GM19455 (cell line): ENCODE measurements at regions not wholly inside any gene's neighbourhood (a gene's known extent, or its start where the extent isn't known, plus 50 kb on each side); places are given as distances from the start of the nearest gene placed in this dataset.

Experiments
- ATAC-seq: cut with Tn5 transposase; IDR thresholded peaks from one replicate; pipeline ENCODE4 v1.9.1; 2021; ENCODE audit not compliant: unreplicated experiment

DNA sequence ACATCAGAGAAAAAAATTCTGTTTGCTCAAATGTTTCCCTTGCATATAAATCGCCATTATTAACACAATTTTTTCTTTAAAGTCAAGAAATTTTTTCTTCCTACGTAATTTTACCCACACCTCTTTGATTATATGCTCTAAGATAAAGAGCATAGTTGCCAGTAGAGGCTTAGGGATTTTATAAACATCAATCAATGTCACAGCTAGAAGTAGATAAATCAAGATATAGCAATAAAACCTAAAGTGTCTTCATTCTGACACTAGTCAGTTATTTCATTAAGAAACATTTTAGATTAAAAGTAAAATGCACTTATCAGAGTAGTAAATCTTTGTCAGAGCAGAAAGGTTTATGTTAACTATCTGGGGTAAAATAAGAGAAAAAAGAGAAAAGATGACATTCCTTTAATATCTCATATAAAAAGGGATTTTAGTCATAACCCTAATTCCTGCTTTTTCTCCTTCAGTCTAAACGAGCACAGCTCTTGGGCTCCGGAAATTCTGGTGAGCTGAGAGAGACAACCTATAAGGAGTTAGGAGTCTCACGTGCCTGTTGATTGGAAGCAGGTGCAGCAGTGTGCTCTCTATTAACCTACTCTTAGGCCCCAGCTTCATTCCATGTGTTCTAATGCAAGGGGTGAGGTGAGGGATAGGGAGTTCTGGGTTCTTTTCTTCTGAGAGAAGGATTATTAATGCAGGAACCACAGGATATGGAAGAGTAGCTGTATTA, 172.4 kb upstream of the GULP1 start:
- ATAC-seq, result no peak

DNA sequence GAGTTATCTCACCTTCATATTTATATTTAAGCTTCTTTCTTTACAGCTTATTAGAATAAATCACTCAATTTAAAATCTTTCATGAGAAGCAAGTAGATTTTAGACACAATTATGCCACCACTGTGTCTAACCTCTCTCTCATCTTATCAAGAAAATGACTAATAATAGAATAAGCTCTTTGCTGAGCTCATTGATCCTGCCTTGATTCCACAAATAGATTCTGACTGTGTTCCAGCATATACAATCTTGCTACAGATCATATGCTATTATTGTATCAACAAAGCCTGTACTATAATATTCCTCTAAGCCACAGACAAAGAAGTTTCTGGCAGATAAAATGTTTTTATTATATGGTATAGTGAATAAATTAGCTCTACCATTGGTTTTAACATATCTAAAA, 168.7 kb upstream of the GULP1 start:
- ATAC-seq, result no peak

DNA sequence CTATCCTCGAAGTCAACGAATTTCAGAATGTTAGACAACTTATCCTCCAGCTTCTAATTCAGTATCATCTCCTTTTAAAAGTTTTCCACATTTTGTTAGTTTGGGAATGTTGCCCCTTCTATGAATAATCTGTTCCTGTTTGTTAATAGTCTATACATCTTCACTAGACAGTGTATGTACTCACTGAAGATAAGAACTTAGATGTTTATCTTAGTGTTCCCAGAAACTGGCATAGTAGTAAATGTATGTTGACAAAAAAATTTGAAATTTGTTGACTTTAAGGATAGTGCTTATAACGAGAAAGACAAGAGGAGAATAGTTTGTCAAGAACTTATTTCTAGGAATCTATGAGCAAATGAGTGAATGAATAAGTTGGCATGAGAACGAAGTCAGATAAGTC, 162.0 kb upstream of the GULP1 start:
- ATAC-seq, result no peak

DNA sequence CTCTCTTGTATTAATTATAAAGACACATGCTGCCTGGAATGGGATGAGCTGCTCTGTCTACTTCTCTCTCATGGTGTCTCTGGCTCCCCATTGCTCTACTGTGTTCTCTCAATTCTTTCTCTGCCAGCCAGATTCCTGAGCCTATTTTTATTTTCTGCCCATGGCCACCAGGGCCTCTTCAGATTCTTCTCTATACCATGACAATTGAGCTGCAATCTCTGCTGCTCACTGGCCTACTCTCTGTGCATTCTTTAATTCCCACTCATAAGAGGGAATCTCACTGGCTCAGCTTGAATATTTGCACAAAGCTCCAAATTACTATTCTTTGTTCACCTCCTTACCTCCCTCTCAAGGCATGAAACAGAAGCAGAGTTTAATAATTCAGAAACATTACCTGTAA, 161.4 kb upstream of the GULP1 start:
- no peak for ATAC-seq

DNA sequence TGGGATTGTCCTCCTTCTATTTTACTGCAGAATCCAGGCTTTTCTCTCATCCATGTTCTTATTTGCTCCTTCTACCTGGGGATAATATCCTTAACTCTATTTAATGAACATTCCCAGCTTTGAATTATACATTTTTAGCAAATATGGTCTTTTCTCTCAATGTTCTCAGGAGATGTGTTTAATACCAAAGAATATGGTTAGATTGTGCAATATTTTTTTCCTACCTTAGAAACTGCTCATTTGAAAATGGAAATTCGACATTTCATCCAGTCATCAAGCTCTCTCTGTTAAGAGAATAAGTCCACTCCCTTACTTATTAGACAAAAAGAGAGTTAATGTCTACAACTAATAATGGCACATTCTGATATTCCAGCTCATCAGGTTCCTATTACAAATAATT, 160.4 kb upstream of the GULP1 start:
- ATAC-seq, result no peak

DNA sequence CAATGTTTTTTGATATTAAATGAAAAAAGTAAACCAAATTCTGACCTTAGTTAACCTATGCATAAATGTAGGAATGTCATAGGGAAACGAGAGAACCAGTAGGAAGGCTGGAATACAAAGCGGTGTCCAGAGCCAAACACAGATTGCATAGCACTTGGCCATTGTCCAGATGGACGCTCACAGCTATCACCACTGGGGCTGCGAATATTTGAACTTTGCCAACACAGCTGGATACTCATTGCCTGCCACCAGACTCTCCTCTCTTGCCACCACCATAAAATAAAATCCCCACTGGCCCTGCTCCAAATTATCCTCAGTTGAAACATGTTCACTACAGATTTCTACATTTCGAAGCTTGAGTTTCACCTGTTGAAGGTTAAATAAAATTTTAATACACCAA, 159.3 kb upstream of the GULP1 start:
- ATAC-seq, result no peak

DNA sequence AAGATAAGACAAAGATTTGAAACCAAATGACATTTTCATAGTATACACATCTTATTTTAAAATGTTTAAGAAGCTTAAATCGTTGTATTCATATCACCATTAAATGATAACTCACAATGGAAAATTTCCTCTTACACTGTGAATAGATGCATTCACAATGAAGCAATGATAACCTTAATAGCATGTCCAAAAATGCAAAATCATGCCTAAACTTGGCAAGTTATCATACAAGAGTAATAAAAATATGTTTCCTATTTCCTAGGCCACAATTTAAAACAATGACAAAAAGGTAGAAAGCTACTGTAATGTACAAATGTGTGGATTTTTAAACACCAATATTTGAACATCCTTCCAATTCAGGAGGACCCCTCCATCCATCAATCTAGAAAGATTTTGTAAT, 157.4 kb upstream of the GULP1 start:
- ATAC-seq, result no peak

DNA sequence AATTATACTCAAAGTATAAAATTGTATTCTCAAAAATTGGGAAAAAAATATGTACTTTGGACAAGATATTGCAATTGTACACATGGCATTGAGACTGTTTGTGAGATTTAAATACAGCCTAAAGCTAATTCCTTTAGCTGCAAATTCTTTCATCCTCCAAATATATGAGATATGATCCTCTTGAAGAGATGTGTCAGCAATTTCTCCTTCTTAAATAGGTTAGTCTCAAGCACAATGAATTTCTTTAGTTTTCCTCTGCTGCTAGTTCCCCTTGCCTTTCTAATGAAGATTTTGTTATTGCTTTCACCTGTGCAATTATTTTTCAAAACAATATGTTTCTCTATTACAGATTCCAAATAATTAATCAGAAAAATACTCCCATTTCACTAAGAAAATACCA, 153.4 kb upstream of the GULP1 start:
- no peak for ATAC-seq

DNA sequence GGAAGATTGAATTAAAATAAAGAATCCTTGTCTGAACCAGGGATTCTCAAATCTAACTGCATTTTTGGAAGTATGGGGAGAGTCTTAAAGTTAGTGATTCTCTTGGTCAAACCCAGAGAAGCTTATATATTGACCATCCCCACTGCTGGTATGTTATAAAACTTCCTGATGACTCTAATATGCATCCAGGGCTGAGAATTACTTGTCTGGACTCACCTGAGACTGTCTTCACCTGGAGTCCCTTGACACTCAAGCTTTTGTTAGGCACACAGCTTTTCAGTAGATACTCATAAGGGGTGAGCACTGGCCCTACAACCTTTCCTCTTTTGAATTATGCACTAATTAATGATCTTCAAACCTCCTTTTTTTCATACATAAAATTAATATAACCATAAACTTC, 149.6 kb upstream of the GULP1 start:
- ATAC-seq, result no peak

DNA sequence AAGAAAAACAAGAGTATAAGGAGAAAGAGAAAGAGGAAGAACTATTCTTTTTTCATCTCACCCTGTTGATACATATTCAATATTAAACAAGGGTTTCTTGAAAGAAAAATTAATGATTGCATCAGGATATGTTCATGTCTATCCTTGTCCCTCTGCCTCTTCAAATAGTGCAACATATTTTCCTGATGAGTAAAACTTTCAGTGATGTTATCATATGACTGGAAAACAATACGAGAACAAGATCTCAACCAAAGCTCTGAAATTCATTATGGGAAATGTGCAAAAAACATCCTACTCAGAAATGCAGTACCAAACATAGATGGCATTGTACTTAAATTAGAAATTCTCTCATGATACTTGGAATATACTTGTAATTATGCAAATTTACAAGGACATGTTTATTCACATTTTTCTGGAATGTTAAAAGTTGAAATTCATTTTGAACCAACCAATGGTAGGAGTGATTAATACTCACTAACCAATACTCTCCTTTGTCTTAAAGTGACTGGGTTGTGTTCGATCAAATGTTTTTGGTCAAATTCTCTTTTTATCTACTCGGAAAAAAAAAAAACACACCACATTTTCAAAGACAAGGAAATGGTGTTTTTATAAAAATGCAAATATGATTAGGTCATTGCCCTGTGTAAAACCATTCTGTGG, 148.9 kb upstream of the GULP1 start:
- no peak for ATAC-seq

DNA sequence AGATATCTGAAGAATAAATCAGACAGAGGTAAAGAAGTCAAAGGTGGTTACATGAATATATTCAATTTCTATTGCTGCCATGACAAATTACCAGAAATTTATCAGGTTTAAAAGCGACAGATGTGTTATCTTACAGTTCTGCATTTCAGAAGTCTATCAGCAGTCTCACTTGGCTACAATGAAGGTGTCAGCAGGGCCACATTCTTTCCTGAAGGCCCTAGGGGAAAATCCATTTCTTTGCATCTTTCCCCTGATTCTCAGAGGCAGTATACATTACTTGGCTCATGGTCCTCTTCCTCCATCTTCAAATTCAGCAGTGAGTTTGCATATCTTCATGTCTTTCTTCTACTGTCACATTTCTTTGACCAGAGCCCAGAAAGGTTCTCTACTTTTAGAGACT, 145.8 kb upstream of the GULP1 start:
- ATAC-seq, result no peak

DNA sequence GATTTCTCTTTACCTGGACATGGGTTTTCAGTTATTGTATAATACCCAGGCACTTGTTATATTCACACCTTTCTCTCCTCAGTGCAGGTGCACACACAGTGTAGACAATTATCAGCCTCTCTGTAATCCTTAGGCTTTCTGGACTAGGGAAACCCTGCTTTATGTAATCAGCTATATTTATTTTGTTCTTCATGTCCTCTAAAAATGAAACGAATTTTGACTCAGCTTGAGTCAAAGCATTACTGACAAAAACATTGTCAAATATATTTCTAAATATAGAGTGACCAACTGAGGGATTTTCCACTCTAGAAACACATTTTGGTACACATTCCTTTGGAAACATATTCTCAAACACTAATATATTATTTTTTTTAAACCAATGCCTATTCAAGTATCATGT, 144.8 kb upstream of the GULP1 start:
- ATAC-seq, result no peak

DNA sequence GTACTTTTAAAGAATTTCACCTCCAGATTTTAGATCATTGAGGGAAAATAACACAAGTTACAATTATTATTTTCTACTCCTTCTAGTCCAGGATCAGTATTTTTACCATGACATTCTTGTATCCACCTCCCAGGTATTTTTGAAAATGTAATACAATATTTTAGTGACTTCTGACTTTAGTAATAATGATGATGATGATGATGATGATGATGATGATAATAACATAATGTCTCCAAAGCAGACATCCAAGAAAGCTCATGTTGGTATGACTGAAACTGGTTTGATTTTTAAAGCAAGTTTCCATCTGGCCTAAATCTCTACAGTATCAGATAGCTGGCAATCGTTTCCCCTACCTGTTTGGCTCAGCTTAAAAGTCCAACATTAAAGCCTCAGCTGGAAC, 140.0 kb upstream of the GULP1 start:
- no peak for ATAC-seq

DNA sequence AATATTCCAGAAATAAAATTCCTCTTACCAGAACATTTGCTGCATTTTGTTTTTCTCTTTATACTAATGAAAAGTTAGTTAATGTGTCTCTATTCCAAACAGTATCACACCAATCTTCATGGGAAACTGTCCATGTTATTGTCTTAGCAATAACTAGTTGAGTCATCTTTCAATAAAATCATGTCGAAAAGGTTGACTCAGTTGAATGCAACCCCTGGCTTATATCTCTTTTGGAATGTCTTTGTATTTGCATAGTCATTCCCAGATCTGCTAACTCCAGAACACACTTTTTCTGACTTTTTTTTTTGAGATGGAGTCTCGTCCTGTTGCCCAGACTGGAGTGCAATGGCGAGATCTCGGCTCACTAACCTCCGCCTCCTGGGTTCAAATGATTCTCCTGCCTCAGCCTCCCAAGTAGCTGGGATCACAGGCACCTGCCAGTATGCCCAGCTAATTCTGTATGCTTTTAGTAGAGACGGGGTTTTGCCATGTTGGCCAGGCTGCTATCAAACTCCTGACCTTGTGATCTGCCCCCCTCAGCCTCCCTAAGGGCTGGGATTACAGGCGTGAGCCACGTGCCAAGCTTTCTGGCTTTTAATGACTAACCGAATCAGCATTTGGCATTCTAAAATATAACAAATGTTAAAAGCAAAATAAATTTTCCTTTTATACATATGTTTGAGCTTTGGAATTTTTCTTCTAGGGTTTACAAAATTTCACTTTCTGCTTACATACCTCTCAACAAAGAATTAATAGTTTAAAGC, 133.2 kb upstream of the GULP1 start:
- ATAC-seq, result no peak

DNA sequence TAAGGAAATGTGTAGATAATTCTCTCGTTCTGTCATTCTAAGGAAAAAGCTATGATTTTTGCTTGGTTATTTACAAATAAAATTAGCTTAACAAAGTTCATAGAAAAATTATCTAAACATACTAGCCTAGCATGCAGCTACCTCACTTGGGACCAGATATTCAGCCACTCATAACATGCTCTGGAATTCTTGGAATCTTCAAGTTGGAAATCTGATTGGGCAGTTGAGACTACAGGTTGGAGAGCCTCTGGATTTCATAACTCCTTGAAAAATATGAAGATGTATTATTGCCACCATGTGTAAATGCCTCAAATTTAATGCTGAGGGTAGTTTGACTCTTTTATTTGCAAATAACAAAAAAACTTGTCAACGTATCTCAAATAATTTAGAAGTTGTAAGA, 132.2 kb upstream of the GULP1 start:
- no peak for ATAC-seq

DNA sequence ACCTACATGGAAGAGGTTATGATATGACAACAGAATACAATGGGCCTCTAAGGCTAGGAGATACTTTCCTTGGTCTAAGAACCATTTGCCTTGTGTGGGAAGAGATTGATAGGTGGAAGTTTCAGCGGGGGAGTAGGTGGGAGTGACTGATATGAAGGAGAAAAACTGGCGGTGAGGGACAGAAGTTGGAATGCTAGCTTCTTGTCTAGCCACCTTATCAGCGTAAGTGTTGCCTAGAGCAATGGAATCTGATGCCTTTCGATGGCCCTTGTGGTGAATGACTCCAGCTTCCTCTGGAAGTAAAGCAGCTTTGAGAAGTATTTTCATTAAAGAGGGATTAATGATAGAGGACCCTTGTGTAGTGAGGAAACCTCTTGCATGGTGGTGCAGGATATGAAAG, 121.3 kb upstream of the GULP1 start:
- ATAC-seq, result no peak

DNA sequence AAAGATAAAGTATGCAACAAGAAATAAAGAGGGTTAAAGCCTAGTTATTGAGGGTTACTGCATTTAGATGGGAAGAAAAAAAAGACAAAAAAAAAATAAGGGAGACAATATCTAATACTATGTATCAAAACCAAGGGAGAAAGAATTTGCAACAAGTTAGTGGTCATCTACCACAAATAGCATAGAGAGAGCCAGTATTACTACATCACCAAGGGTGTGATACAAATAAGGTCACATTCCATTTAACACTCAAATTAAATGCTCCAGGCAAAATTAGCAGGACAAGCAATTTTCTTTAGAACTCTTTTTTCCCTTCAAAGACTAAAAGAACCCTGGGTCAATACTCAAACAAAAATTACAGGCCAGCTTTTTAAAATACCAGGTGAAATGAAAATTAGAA, 115.1 kb upstream of the GULP1 start:
- no peak for ATAC-seq

DNA sequence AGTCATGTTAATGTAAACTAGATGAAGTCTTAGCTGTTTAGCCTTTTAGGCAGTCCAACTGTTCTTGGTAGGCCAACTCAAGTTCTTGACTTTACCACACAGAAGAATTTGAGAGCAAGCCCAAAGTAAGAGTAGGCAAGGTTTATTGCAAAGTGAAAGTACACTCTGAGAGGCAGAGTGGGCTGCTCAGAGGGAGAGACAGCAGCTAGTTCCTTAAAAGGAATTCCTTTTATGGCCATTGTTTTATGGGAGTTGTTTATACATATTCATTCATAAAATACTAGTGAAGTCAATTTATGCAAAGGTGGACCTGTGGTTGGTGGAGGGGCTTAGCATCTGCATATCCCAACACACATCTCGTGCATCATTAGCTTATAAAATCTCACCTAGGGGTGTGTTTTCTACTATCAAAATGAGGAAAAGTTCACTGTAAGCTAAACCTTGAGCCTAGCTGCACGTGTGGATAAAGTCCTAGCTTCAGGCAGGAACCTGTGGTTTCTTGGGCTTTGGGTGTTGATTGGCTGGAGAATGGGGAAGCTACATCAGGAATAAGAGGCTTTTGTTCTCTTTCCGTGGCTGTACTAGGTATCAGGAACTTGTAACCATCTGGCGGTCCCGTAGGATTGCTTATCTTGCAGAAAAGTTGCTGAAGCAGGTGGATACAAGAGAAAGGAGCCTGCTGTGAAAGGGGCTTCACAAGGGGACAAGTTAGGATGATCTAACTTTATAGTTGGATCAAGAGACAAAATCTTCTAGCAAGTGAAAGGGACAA, 110.4 kb upstream of the GULP1 start:
- no peak for ATAC-seq

DNA sequence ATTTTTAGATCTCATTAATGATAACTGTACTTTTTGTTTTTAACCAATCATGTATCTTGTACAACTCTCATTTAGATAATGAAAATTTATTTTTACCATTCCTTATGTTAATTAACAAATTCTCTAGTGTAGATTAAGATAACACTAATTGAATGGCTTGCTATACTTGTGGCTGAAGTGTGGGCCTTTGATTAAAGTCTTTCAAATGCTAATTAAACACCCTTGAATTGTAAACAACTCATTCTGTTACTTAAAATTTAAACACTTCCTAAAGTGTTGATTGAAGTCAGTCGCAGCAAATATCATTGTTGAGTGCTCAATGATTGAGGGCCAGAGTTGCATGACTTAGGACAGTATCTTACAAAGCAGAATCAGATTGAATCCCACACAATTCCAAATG, 109.8 kb upstream of the GULP1 start:
- no peak for ATAC-seq

DNA sequence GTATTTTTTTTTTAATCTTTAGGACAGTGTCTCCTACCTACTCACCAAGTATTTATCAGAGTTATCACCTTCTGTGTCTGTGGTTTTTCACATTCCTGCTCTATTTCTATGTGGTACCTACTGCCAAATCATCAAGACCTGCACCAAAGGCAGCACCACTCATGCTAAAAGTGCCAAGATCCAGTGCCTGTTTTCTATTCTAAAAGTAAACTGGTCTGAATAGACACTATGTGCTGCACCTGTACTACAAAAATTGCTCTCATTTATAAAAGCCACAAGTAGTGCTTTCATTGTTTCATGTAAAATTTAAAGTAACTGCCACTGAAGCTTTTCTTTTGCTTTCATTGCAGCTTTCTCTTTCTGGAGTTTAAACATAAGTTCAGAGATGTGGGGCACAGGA, 103.9 kb upstream of the GULP1 start:
- ATAC-seq, result no peak

DNA sequence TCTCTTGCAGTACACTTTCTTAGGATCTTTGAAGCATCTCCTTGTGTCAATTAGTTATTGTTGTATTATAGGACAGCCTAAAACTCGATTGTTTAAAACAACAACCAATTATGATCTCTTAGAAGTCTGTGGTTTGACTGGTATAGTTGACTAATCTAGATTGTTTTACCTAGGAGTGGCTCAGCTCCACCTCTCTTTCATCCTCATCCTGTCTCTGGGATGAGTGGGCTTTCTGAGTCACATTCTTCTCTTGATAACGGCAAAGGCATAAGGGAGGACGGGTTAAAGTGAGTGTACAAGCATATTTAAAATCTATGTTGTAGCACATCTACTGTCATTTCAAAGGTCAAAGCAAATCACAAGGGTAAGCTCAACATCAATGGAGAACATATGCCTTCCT, 102.3 kb upstream of the GULP1 start:
- ATAC-seq, result no peak

DNA sequence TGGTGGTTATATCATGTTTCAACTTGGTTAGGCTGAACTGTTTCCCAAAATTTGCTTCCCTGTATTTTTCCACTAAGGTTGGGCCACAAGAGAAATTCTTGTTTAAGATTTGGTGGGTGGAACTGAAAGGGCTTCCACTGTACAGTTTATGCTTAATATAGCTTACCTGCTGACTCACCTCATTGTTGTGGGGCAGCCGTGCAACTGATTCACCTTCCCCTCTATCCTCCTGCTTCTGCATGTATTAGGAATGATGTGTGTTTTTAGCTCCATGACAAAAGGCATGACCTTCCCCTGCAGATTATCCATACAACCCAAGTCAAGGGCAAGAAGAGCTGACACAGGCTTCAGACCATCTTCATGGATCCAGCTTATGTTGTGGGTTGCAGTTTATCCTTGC, 98.4 kb upstream of the GULP1 start:
- no peak for ATAC-seq
